H9 (cell line): ENCODE measurements at regions not wholly inside any gene's neighbourhood (a gene's known extent, or its start where the extent isn't known, plus 50 kb on each side); places are given as distances from the start of the nearest gene placed in this dataset.

Source experiments
- DNase-seq: peaks from one replicate; pipeline ENCODE4 v3.0.0-alpha.2; 2017
- H2AFZ ChIP-seq: one replicate; pipeline ENCODE4 v1.6.1; 2013; ENCODE audit warnings: mild to moderate bottlenecking, low read length, control low read depth, moderate library complexity
- H2AK5ac ChIP-seq: 2 replicates; pipeline ENCODE4 v1.6.1; 2013; ENCODE audit warnings: low read length, control low read depth, mixed read lengths; ENCODE audit not compliant: insufficient read length
- H2BK120ac ChIP-seq: one replicate; pipeline ENCODE4 v1.6.1; 2013; ENCODE audit warnings: low read depth, mild to moderate bottlenecking, low read length, control low read depth, inconsistent platforms; ENCODE audit not compliant: poor library complexity, severe bottlenecking
- H2BK12ac ChIP-seq: 2 replicates; pipeline ENCODE4 v1.6.1; 2013; ENCODE audit warnings: low read length, control low read depth, mixed read lengths, low read depth; ENCODE audit not compliant: insufficient read length
- H2BK15ac ChIP-seq: 2 replicates; pipeline ENCODE4 v1.6.1; 2013; ENCODE audit warnings: low read depth, low read length, control low read depth
- H2BK20ac ChIP-seq: one replicate; pipeline ENCODE4 v1.6.1; 2013; ENCODE audit warnings: low read depth, mild to moderate bottlenecking, low read length, control low read depth, inconsistent platforms; ENCODE audit not compliant: poor library complexity, severe bottlenecking
- H2BK5ac ChIP-seq: 2 replicates; pipeline ENCODE4 v1.6.1; 2013; ENCODE audit warnings: low read length, control low read depth, mixed read lengths; ENCODE audit not compliant: insufficient read length
- H3K14ac ChIP-seq: 2 replicates; pipeline ENCODE4 v1.6.1; 2013; ENCODE audit warnings: low read length, control low read depth; ENCODE audit not compliant: insufficient read depth
- H3K18ac ChIP-seq: 2 replicates; pipeline ENCODE4 v1.6.1; 2013; ENCODE audit warnings: low read depth, mild to moderate bottlenecking, mixed read lengths, low read length, control low read depth; ENCODE audit not compliant: insufficient read length
- H3K23ac ChIP-seq: 2 replicates; pipeline ENCODE4 v1.6.1; 2013; ENCODE audit warnings: low read length, control low read depth, mixed read lengths, low read depth; ENCODE audit not compliant: insufficient read length
- H3K23me2 ChIP-seq: 2 replicates; pipeline ENCODE4 v1.6.1; 2013; ENCODE audit warnings: low read depth, mild to moderate bottlenecking, mixed read lengths, low read length, control low read depth; ENCODE audit not compliant: insufficient read length, poor library complexity, severe bottlenecking
- H3K27ac ChIP-seq: 2 replicates; pipeline ENCODE4 v1.5.1; 2013; ENCODE audit warnings: low read length, control low read depth, mixed read lengths, low read depth; ENCODE audit not compliant: insufficient read length
- H3K27me3 ChIP-seq: 2 replicates; pipeline ENCODE4 v1.6.1; 2013; ENCODE audit warnings: low read length, control low read depth, inconsistent platforms; ENCODE audit not compliant: insufficient read depth
- H3K4ac ChIP-seq: 2 replicates; pipeline ENCODE4 v1.6.1; 2013; ENCODE audit warnings: low read depth, mild to moderate bottlenecking, control low read depth, inconsistent platforms, low read length, moderate library complexity
- H3K4me1 ChIP-seq: 2 replicates; pipeline ENCODE4 v1.6.1; 2013; ENCODE audit warnings: low read length, control low read depth, inconsistent platforms; ENCODE audit not compliant: insufficient read depth
- H3K4me2 ChIP-seq: 2 replicates; pipeline ENCODE4 v1.6.1; 2013; ENCODE audit warnings: low read length, control low read depth, mixed read lengths; ENCODE audit not compliant: insufficient read length, insufficient read depth
- H3K56ac ChIP-seq: 2 replicates; pipeline ENCODE4 v1.6.1; 2013; ENCODE audit warnings: low read depth, mild to moderate bottlenecking, mixed read lengths, low read length, control low read depth; ENCODE audit not compliant: insufficient read length
- H3K79me1 ChIP-seq: 2 replicates; pipeline ENCODE4 v1.6.1; 2013; ENCODE audit warnings: low read depth, mild to moderate bottlenecking, moderate library complexity, low read length, control low read depth, inconsistent platforms; ENCODE audit not compliant: insufficient read depth, poor library complexity, severe bottlenecking
- H3K79me2 ChIP-seq: 2 replicates; pipeline ENCODE4 v1.6.1; 2013; ENCODE audit warnings: low read length, control low read depth, inconsistent platforms; ENCODE audit not compliant: insufficient read depth
- H3K9ac ChIP-seq: 2 replicates; pipeline ENCODE4 v1.6.1; 2013; ENCODE audit warnings: low read length, control low read depth, mixed read lengths; ENCODE audit not compliant: insufficient read length; ENCODE audit errors: extremely low read depth
- H3K9me3 ChIP-seq: one replicate; pipeline ENCODE4 v1.6.1; 2013; ENCODE audit warnings: low read depth, low read length, inconsistent platforms; ENCODE audit not compliant: control insufficient read depth
- H3T11ph ChIP-seq: one replicate; pipeline ENCODE4 v1.6.1; 2013; ENCODE audit warnings: mild to moderate bottlenecking, low read length, control low read depth, inconsistent platforms
- H4K20me1 ChIP-seq: one replicate; pipeline ENCODE4 v1.6.1; 2013; ENCODE audit not compliant: control insufficient read depth, insufficient read length, insufficient read depth
- H4K5ac ChIP-seq: 2 replicates; pipeline ENCODE4 v1.6.1; 2013; ENCODE audit warnings: low read depth, mild to moderate bottlenecking, mixed read lengths, low read length, control low read depth; ENCODE audit not compliant: insufficient read length
- H4K8ac ChIP-seq: replicated peaks from 2 replicates; pipeline ENCODE4 v1.6.1; 2013; ENCODE audit warnings: low read length, control low read depth, mixed read lengths, low read depth; ENCODE audit not compliant: insufficient read length
- H4K91ac ChIP-seq: 2 replicates; pipeline ENCODE4 v1.6.1; 2013; ENCODE audit warnings: low read depth, mild to moderate bottlenecking, moderate library complexity, mixed read lengths, low read length, control low read depth; ENCODE audit not compliant: insufficient read length
- H3K27ac Mint-ChIP-seq, 3 experiments: 2 replicates in 2 of 3; 3 replicates in 1 of 3; pipeline ENCODE4 v1.8.0; 2020 to 2021; ENCODE audit warnings: mixed read lengths in 3 of 3, mild to moderate bottlenecking in 1 of 3, moderate library complexity in 1 of 3
- H3K27me3 Mint-ChIP-seq: 2 replicates; pipeline ENCODE4 v1.8.0; 2021; ENCODE audit warnings: low read depth, mild to moderate bottlenecking, moderate library complexity, mixed read lengths
- H3K36me3 Mint-ChIP-seq, 3 experiments: 2 replicates in 2 of 3; 3 replicates in 1 of 3; pipeline ENCODE4 v1.8.0; 2020 to 2021; ENCODE audit warnings: low read depth in 3 of 3, mixed read lengths in 3 of 3; ENCODE audit not compliant: insufficient read depth in 1 of 3
- H3K4me1 Mint-ChIP-seq, 2 experiments: 2 replicates each; pipeline ENCODE4 v1.8.0; 2020; ENCODE audit warnings: mixed read lengths in 2 of 2
- H3K4me3 Mint-ChIP-seq, 2 experiments: 2 replicates in 1 of 2; 3 replicates in 1 of 2; pipeline ENCODE4 v1.8.0; 2020 to 2021; ENCODE audit warnings: mild to moderate bottlenecking in 2 of 2, mixed read lengths in 2 of 2, moderate library complexity in 1 of 2
- H3K9me3 Mint-ChIP-seq, 2 experiments: 2 replicates in 1 of 2; 3 replicates in 1 of 2; pipeline ENCODE4 v1.8.0; 2020; ENCODE audit warnings: mild to moderate bottlenecking in 2 of 2, mixed read lengths in 2 of 2, moderate library complexity in 1 of 2
- WGBS: extraction: QIAGEN DNeasy Blood & Tissue Kit; methylation state at CpG from one replicate; pipeline ENCODE4 v1.1.7; 2013; ENCODE audit warnings: missing lambda C conversion rate, low lambda C conversion rate, mixed read lengths; ENCODE audit not compliant: insufficient read length; ENCODE audit errors: extremely low coverage; 5-methylcytosine and 5-hydroxymethylcytosine counted together
- TF ChIP-seq, protein P1 (sequence below): fragments of 200-600 bp; sonication (generic); conservative IDR thresholded peaks from 3 replicates; pipeline ENCODE4 v1.8.0; 2021; ENCODE audit warnings: antibody characterized with exemption, mild to moderate bottlenecking

DNA sequence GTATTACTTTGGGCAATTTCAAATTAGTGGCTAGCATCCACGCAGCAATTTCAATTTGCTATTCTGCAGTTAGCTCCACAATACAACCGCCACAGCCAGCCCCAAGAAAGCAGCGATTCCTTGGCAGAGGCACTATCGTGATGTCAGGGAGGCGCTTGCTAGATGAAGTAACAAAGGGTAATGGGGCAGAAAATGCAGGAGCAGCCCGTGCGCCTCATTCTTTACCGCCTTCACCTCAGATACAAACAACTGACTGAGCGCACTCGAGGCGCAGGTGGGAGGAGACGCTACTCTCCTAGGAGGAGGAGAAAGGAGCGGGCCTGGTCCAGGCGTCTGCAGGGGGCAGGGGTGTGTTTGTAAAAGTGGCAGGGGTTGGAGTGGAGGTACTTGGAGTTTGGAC is 76.9 kb upstream of the ASB18 start:
- Histone ChIP-seq H3K4ac (no peak overlapping the region), H3K14ac (no peak overlapping the region), H4K5ac (no peak overlapping the region), H4K8ac (no peak overlapping the region), H3K23me2 (no peaks in the 10 kb centered on the region), H3K4me1 (no peaks in the 10 kb centered on the region), H2BK20ac (no peak overlapping the region), H2BK15ac (no peak overlapping the region), H3K4me2 (no peak overlapping the region), H3K9me3 (no peaks in the 10 kb centered on the region), H2AK5ac (no peak overlapping the region), H3K79me1 (no peaks in the 10 kb centered on the region), H3T11ph (no peak overlapping the region), H3K18ac (no peak overlapping the region), H3K23ac (no peak overlapping the region), H3K27me3 (no peaks in the 10 kb centered on the region), H2BK12ac (no peak overlapping the region), H2BK120ac (no peak overlapping the region), H2AFZ (no peak overlapping the region), H2BK5ac (no peak overlapping the region), H3K56ac (no peak overlapping the region), H3K27ac (no peak overlapping the region), H3K9ac (no peak overlapping the region), H4K91ac (no peak overlapping the region), H4K20me1 (no peaks in the 10 kb centered on the region), H3K79me2 (no peaks in the 10 kb centered on the region)
- H3K4me1 Mint-ChIP-seq, result peaks cover 23 to 47% of the 10 kb centered on the region in 2 experiments
- peaks cover 9 to 14% of the 10 kb centered on the region in 2 experiments; a peak in 4 of 5 replicates for H3K9me3 Mint-ChIP-seq
- H3K27me3 Mint-ChIP-seq, result peaks cover 2% of the 10 kb centered on the region; the same call in 1 of the 2 replicates
- TF ChIP-seq, protein P1, sequence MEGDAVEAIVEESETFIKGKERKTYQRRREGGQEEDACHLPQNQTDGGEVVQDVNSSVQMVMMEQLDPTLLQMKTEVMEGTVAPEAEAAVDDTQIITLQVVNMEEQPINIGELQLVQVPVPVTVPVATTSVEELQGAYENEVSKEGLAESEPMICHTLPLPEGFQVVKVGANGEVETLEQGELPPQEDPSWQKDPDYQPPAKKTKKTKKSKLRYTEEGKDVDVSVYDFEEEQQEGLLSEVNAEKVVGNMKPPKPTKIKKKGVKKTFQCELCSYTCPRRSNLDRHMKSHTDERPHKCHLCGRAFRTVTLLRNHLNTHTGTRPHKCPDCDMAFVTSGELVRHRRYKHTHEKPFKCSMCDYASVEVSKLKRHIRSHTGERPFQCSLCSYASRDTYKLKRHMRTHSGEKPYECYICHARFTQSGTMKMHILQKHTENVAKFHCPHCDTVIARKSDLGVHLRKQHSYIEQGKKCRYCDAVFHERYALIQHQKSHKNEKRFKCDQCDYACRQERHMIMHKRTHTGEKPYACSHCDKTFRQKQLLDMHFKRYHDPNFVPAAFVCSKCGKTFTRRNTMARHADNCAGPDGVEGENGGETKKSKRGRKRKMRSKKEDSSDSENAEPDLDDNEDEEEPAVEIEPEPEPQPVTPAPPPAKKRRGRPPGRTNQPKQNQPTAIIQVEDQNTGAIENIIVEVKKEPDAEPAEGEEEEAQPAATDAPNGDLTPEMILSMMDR, result no peak
- H3K36me3 Mint-ChIP-seq, result peaks cover 8 to 18% (median 10%) of the 10 kb centered on the region in 3 experiments
- no CpG with 5 or more reads among the region's 14 CpGs for WGBS
- H3K27ac Mint-ChIP-seq, result peak overlapping the region in 2 of 3 experiments; percentile 20 to 76; a peak in 4 of 7 replicates
- no peak overlapping the region for H3K4me3 Mint-ChIP-seq
- peak; percentile 22 for DNase-seq
